NB4 (cell line): ENCODE measurements at regions not wholly inside any gene's neighbourhood (a gene's known extent, or its start where the extent isn't known, plus 50 kb on each side); places are given as distances from the start of the nearest gene placed in this dataset.

Source experiments
- CTCF ChIP-seq: IDR thresholded peaks from one replicate; pipeline ENCODE4 v1.5.1; 2012; ENCODE audit warnings: low read depth, low read length
- MAX ChIP-seq: IDR thresholded peaks from 2 replicates; pipeline ENCODE4 v1.6.1; 2011; ENCODE audit warnings: low read depth, low read length
- MYC ChIP-seq: IDR thresholded peaks from 2 replicates; pipeline ENCODE4 v1.6.1; 2011; ENCODE audit warnings: low read depth, low read length
- POLR2A ChIP-seq: IDR thresholded peaks from 2 replicates; pipeline ENCODE4 v1.6.1; 2011; ENCODE audit warnings: mild to moderate bottlenecking; ENCODE audit not compliant: insufficient read length; ENCODE audit errors: extremely low read depth

DNA sequence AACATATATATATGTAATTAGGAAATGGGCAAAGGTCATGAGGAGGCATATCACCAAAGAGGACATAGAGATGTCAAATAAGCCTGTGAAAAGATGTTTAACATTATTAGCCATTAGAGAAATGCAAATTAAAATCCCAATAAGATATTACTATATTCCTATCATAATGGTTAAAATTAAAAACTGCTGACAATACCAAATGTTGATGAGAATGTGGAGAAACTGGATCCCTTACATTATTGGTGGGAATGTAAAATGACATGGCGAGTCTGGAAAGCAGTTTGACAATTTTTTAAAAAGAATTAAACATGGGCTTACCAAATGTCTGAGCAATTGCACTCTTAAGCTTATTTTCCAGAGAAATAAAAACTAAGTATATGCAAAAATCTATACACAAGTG lies 1821.6 kb upstream of the C9orf72 start:
- TF ChIP-seq CTCF (no peak), POLR2A (no peak), MAX (no peak), MYC (no peak)
